ENCODE measurements at regions not wholly inside any gene's neighbourhood (a gene's known extent, or its start where the extent isn't known, plus 50 kb on each side); places are given as distances from the start of the nearest gene placed in this dataset.
"Not testable (repeated sequence)": the region's sequence is repeated elsewhere in the genome, so short reads cannot be mapped to it uniquely, and the experiment has no call there.

GRCh38 chr4:173685831-173686210 is 155.8 kb upstream of the HAND2 start:
- no peak for DNase-seq

- DNase-seq: no peak
Measured at GRCh38 chr4:173685165-173685830, 155.3 kb upstream of the HAND2 start.

- no peak for DNase-seq
Measured at GRCh38 chr4:173684223-173684622, 154.2 kb upstream of the HAND2 start.

DNA sequence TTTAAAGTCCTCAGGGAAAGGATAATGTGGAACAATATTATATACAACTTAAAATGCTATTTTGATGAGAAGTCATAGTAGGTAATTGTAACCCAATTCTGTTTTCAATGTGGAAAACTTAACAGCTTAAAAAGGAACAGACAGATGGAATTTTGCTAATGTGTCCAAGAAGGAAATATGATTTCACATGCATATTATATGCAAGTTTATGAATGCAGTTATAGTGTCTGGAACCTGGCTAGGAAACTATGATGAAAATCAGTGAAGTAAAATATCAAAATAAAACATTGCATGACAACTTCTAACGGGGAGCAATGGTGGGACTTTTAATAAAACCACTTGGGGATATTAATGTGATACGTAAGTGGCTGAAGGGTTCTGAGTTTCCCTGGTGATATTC is 152.6 kb upstream of the HAND2 start:
- no peak for DNase-seq

DNA sequence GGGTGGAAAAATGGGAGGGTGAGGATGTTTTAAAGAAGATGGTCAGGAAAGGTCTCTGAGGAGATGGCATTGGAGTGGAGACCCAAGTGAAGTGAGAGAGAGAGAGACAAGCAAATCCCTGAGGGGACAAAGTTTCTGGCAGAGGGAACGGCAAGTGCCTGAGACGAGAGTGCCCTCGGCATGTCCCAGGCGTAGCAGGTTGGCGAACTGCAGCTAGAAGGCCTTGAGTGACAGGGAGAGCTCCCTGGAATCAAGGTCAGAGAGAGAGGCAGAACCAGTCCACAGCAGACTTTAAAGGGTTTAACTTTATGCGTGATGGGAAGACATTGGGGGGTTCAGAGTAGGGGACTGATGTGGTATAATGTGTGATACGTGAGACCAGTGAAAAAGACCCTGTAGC is 150.2 kb upstream of the HAND2 start:
- no peak for DNase-seq

- DNase-seq: no peak
Measured at GRCh38 chr4:173675446-173675845, 145.4 kb upstream of the HAND2 start.

GRCh38 chr4:173669460-173670179 is 139.6 kb upstream of the HAND2 start:
- no peak for DNase-seq

DNA sequence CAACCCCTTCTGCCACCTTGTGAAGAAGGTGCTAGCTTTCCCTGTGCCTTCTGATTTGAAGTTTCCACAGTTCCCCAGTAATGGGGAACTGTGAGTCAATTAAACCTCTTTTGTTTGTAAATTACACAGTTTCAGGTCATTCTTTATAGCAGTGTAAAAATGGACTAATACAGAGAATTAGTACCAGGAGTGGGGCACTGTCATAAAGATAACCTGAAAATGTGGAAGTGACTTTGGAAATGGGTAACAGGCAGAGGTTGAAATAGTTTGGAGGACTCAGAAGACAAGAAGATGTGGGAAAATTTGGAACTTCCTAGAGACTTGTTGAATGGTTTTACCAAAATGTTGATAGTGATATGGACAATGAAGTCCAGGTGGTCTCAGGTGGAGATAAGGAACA is 131.0 kb upstream of the HAND2 start:
- DNase-seq: no peak

DNA sequence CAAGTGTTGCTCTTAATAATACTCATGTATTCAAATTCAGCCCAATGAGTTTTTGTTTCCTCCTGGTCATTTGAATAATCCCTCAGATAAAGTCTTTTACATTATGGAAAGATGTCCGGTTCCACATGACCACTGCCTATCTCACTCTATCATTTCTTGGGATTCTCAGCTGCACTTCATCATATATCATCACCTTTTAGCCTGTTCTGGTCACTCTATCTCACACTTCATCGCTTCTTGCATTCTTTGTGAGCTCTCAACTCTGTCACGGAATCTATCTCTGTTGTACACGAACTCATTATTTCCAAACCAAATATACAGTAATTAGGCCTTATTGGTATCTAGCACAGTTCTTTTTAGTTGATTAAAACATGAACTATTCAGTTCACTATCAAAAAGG is 126.9 kb upstream of the HAND2 start:
- DNase-seq: no peak

DNA sequence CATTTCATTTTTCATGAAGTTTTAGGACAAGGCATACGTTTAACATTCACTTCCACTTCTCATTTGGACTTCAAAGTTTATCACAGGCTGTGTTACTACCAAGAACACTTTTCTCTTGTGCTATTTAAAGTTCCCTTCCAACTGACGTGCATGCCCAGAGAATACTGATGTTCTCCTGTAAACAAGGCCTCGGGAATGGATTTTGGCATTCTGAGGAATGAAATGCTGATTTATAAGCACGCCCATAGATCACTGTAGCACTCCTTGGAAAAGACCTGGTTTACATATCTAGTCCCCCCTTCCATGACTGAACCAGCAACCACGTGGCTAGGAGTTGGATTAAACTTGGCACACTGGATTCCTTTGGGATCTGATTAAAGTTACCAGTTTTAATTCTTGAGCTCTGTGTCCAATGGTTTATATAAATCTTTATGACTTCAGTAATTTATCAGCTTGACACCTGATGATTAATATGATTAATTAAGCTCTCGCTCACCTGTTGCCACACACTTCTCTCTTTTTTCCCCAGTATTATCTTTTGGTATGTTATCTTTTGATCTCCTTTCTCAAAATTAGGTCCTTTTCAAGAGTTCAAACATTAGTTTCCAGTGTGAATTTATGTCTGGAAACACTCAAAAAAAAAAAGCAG is 122.4 kb upstream of the HAND2 start:
- DNase-seq: no peak

DNA sequence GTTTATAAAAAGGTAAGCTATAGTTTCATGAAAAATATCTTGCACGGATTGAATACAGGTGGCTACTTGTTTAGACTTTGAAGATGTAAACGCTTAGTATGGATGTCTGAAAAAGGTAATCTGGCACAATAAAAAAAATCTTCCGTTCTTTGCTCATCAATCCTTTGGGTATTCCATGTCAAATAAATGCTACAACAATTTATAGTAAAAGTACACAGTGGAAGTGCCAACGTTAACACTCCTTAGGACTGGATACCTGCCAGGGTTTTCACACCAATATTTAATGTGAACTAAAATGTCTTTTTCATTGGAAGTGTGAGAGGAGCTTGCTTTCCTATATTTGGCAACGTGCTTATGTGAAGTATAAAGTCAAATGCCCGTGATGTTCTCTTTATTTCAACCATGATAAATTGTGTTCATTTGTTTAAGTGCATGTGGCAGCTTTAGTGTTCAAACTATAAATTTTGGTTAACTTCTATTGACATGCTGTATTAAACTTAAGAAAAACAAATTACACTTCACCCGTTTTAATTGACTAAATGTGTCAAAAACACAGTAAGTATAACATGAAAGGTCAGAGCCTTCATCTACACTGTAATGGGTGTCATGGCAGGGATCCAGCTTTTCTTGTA is 121.7 kb upstream of the HAND2 start:
- no peak for DNase-seq

- no peak for DNase-seq
Measured at GRCh38 chr4:173647902-173648301, 117.9 kb upstream of the HAND2 start.

GRCh38 chr4:173642509-173642908 is 112.5 kb upstream of the HAND2 start:
- no peak for DNase-seq

DNA sequence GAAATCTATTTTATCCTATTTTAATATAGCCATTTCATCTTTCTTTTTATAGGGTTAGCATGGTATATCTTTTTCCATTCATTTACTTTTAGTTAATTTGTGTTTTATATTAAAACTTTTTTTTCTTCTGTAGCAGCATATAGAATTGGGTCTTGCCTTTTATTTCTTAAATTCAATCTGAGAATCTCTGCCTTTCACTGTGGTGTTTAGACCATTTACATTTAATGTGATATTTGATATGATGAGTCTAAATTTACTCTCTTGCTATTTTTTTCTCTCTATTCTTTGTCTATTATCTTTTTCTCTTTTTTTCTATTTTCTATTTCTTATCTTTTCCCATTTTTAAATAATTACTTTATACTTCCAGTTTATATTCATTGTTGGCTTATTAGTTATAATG is 105.4 kb upstream of the HAND2 start:
- no peak for DNase-seq

DNA sequence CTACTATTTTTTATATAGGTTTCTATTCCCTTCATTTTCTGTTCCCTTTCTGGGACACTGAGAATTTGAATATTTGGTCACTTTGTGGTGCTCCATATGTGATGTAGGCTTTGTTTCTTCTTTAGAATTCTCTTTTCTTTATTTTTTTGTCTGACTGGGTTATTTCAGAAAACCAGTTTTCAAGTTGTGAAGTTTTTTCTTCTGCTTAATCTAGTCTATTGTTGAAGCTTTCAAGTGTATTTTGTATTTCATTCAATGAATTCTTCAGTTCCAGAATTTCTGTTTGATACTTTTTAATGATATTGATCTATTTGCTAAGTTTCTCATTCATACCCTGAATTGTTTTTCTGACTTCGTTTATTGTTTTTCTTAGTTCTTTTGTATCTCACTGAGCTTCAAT is 96.2 kb upstream of the HAND2 start:
- no peak for DNase-seq

GRCh38 chr4:173618648-173619047 is 88.6 kb upstream of the HAND2 start:
- DNase-seq: not testable (repeated sequence)

DNA sequence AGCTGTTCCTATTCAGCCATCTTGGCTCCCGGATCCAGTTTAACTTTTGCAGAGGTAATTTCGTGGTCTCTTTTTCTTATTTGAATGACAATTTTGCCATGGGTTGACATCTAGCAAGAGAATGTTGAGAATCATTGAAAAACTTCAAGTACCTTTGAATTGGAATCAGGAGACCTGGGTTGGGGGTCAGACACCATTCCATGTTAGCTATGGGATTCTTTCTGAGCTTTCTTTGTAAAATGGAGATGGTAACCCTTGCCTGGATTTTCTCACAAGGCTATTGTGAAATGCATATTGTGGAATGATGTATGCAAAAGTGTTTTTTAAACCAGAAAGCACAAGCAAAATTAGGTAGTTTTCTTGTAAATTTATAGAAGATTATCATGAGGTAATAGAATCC is 79.1 kb upstream of the HAND2 start:
- no peak for DNase-seq

GRCh38 chr4:173608632-173609031 is 78.6 kb upstream of the HAND2 start:
- not testable (repeated sequence) for DNase-seq

GRCh38 chr4:173591760-173592159 is 61.7 kb upstream of the HAND2 start:
- no peak for DNase-seq

DNA sequence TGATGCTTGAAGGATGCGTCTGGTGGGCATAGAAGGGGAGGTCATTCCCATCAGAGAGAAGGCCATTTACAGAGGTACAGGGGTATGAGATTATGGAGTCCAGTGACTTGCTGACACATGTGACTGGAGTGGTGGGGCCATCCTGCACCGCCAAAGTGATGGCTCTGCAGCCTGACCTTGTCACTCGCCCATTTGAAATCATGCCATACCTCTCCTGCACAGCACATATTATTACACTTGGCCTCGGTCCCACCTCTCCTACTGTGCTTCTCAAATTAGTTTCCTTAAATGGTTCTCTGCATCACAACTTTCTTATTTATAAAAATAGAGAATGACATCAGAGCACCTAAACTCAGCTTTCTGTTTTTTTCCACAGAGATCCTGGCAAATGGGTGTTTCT is 60.7 kb upstream of the HAND2 start:
- no peak for DNase-seq

DNA sequence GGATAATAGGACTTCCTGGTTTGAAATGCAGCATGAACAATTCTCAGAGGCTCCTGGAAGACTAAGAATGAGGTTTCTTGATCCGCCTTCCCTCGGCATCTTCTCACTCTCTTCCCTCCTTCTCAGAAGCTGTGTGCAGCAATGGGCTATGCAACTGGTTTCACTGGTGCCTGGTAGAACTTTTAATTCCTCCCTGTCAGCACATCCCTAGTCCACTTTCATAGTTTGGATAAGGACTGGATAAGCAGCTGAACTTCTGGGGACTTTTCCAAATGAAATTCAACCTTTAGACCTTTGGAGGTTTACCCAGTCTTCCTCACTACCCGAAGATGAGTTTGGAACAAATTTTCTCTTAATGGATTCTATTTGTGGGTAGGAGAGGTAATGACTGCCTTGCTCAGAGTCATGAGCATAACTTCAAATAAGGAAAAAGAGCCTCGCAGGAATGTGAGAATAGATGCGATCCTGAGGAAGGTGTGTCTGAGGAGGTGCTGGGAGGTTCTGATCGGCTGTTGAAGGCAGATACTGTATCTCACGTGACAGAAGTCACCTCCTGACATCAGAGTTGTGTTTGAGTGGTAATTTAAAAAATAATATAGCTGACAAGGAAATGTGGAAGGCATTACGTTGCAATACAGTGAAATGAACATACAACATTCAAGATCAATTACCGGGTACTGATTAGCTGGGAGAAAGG is 56.0 kb upstream of the HAND2 start:
- no peak for DNase-seq

GRCh38 chr4:173584506-173584905 is 54.5 kb upstream of the HAND2 start:
- DNase-seq: no peak

Data from CD4-positive, alpha-beta T cell treated with Interleukin-17A for 4 hours (primary cell).